Activated T-helper 1 cell treated with Interleukin-2 at 50 U/mL for 16 hours (primary cell): ENCODE measurements at regions not wholly inside any gene's neighbourhood (a gene's known extent, or its start where the extent isn't known, plus 50 kb on each side); places are given as distances from the start of the nearest gene placed in this dataset.
"Not testable (repeated sequence)": the region's sequence is repeated elsewhere in the genome, so short reads cannot be mapped to it uniquely, and the experiment has no call there.

Experiments
- DNase-seq: peaks from one replicate; pipeline ENCODE4 v3.0.0-alpha.2; 2020; ENCODE audit warnings: low read depth

GRCh38 chr2:105536175-105536574 lies 137.3 kb upstream of the FHL2 start:
- no peak for DNase-seq

- not testable (repeated sequence) for DNase-seq
These were observed 130.4 kb upstream of the FHL2 start for GRCh38 chr2:105529258-105529657.

GRCh38 chr2:105526000-105526925 lies 127.4 kb upstream of the FHL2 start:
- DNase-seq, result no peak

- no peak for DNase-seq
These were observed 126.3 kb upstream of the FHL2 start for GRCh38 chr2:105525201-105525600.

DNA sequence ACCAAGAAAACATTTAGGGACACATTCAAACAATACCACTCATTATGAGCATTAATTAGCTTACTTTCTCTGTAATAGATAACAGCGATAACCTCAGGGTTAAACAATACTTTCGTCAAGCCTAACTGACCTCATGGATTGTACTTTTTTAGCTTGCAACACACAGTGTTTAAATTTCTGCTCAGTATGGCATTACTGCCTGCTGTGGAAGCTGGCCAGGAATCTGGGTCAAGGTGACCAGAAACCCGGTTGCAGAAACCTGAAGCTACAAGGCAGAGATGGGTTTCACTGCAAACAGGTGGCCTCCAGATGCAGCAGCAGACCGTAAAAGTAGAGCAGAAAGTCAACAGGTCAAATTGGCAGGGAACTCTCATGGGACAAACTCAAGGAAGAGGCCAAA lies 123.8 kb upstream of the FHL2 start:
- DNase-seq, result no peak

- DNase-seq, result no peak
These were observed 122.8 kb upstream of the FHL2 start for GRCh38 chr2:105521616-105522015.

DNA sequence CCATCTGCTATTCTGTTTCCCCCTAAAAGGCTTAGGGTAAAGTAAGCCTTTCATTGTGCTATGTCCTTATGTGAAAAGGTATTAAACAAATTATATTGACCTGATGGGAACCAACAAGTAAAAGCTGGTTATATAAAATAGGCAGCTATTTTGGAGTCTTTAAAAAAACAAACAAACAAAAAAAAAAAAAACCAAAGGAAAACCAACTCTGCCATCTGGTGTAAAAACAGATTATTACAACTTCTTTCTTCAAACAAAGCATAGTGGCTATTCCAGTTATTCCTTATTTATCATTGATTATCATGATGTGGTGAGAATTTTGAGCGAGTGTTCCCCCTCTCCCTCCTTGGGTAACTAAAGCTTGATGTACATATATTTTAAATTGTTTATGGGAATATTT lies 122.3 kb upstream of the FHL2 start:
- DNase-seq, result no peak

GRCh38 chr2:105519516-105519915 lies 120.7 kb upstream of the FHL2 start:
- DNase-seq, result no peak

DNA sequence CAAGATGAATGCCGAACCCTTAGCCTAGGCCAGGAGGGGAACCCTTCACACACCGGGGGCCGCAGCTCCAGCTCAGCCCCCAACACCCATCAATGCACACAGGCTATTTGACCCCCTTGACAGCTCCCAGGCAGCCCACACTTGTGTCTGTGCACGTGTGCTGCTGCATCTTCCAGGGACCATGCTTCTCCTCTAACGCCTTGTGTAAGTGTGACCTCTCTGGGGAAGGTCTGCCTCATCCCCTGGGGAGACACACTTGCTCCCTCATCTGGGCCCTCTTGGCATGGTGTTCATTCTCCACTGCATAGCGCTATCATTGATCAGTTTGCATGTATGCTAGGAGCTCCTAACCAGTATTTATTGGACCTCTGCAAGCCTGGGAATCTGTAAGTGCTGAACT lies 120.0 kb upstream of the FHL2 start:
- no peak for DNase-seq

DNA sequence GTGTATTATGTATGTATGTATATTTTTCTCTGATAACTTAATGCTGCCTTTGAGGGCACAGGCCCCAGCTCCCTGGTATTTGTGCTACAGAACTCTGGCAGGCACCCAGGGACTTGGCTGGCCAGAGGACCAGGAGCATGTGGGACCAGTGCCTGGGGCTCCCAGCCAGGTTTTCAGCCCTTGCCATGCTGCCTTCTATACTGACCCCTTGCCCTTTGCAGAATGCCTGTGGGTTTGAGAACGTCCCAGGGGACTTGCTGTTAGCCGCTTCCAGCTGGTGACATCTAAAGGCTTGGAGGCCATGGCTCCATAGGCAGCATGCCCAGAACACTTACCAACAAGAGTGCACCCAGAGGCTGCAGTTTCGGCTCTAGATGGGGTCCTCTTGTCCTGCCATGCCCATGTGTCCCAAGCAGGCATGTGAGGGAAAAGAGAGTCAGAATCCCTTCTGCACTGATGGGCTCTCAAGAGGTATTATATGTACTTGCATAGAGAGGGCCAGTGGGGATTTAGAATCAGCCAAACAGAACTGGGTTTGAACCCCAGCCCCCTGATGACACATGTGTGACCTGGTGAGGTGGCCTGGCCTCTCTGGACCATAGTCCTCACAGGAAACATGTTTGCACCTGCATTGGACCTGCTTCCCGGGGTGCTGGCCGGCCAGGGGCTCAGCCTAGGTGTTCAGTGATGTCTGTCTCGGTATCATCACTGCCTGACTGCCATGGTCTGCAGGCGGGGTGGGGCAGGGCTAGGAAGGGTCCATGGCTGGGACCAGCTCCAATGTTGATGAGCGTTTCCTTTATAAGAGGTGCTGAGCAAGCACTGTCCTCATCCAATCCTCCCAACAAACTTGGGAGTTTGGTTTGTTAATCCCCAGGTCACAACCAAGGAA lies 119.2 kb upstream of the FHL2 start:
- no peak for DNase-seq

- no peak for DNase-seq
These were observed 116.9 kb upstream of the FHL2 start for GRCh38 chr2:105515581-105516415.

DNA sequence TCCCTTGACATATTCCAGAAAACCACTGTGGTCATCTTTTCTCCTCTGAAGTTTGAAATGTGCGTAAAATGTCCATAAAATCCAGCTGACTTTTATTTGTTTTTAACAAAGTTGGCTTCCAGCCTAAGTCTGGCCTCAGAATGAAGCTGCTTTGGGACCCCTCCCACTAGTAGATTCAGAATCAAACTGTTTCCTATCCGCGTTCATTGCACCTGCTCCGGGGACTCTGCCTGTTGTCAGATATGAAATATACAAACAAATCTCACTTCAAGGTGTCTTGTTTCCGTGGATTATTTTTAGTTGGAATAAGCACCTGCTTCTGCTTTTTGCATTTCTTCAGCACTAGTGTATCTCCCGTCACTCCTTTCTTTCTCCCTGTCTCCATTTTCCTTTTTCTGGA lies 115.7 kb upstream of the FHL2 start:
- no peak for DNase-seq

DNA sequence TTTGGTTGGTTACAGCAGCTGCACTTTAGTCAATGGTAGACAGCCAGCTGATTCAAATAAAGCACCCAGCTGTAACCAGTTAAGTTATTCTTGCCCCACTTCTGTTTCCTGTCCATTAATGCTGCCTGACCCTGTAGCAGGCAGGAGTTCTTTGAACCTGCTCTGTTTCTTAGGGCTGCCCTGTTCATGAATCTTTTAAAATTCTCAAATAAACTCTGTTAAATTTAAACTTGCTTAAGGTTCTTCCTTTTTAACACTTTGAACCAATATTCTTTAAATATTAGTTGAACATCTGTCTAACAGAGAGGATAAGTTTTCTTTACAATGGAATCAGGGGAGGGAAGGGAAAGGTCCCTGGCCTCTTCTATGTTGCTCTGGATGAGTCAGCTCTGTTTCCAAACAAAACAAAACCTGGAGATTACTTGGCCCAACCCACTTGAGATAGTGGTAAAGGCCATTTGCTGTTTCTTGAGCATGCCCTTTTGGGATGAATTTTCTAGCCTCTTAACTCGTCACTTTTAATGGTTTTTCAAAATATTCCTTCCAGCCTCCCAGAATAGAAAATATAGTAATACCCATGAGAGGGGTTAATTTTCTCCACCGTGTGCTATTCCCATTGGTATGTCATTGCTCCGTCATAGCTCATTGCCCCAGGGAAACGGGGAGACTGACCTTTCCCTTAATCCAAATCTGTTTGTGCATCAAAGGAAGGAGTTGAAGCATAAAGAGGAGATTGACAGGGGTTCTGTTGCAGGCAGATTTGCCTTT lies 112.1 kb upstream of the FHL2 start:
- no peak for DNase-seq

- DNase-seq, result no peak
These were observed 110.6 kb upstream of the FHL2 start for GRCh38 chr2:105509269-105510086.

DNA sequence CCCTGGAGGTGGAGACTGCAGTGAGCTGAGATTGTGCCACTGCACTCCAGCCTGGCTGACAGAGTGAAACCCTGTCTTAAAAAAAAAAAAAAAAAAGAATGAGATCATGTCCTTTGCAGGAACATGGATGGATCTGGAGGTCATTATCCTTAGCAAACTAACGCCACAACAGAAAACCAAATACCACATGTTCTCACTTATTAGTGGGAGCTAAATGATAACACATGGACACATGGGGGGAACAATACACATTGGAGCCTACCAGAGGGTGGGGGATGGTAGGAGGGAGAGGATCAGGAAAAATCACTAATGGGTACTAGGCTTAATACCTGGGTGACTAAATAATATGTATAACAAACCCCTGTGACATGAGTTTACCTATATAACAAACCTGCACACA lies 108.0 kb upstream of the FHL2 start:
- not testable (repeated sequence) for DNase-seq

DNA sequence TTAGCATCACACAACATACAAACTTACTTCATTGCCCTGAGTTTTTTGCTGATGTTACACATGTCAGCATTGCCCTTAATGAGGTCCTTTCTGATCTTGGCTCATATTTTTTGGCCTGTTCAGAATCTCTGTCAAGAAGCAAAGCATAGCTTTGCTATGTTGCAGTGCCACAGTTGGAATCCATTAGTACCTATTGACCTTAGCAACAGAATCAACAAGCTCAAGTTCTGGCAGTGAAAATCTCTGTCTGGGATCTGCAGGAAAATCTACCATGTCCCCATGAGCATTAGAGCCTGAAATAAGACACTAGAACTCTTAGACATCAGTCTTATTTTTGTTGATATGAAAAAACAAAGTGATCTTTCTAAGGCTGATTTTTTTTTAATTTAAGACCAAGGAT lies 105.6 kb upstream of the FHL2 start:
- DNase-seq, result no peak

- DNase-seq, result no peak
These were observed 103.9 kb upstream of the FHL2 start for GRCh38 chr2:105502625-105503334.

DNA sequence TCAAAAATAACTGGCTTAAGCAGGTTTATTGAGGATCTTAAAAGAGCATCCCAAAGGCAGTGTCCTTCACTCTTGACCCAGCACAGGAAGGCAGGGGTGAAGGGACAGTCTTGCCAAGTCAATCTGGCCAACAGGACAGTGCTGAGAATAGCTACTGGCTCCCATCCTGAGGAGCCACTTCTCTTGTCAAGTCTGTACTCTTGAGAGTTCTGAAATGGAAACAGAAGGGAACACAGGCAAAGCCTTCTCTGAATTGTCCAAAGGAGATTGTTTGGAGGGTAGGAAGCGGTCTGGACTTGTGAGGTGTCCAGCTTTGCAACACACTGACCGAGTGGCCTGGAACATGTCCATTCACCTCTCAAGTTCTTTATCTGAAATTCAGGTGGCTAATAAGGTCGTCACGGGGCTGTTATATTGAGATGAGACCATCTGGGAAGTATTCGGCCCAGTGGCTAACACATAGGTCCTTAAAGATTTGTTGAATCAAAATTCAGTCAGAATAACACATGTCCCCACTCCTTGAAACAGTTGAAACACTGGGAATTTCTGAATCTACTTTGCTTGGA lies 99.5 kb upstream of the FHL2 start:
- no peak for DNase-seq

DNA sequence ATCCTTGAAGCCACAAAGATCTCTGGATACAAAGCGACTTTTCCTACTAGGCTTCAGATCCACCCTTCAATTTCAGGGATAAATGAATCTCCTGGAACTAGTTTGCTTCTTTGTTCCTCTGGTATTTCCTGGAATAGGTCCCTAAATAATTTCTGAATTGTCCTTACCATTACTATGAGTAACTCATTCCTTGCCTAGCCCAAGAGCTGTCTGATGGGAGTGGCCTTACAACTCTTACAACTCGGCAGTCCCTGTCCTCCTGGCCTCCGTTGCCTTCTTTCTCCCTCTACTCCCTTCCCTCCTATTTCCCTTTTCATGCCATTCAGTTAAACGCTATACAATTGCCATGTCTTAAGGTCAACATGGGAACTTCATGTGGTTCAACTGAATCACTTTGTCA lies 98.2 kb upstream of the FHL2 start:
- DNase-seq, result no peak
